ENCODE measurements at regions not wholly inside any gene's neighbourhood (a gene's known extent, or its start where the extent isn't known, plus 50 kb on each side); places are given as distances from the start of the nearest gene placed in this dataset.
"Not testable (repeated sequence)": the region's sequence is repeated elsewhere in the genome, so short reads cannot be mapped to it uniquely, and the experiment has no call there.

- Histone ChIP-seq H3F3A (ENCODE audit: insufficient read depth, low read length, poor library complexity, severe bottlenecking) (no peaks in the 10 kb centered on the region), H3K27ac (ENCODE audit: low read length) (no peak overlapping the region), H2AFZ (ENCODE audit: low read depth, low read length) (no peak overlapping the region), H4K20me1 (ENCODE audit: insufficient read depth) (no peaks in the 10 kb centered on the region), H3K27me3 (ENCODE audit: insufficient read depth, low read depth, low read length) (no peaks in the 10 kb centered on the region), H3K4me2 (ENCODE audit: low read length) (no peak overlapping the region), H3K36me3 (ENCODE audit: insufficient read depth, low read length) (no peaks in the 10 kb centered on the region), H3K9me2 (ENCODE audit: insufficient read depth, low read length) (no peaks in the 10 kb centered on the region), H3K79me2 (replicated peaks; ENCODE audit: insufficient read depth, low read length) (no peaks in the 10 kb centered on the region), H3K4me3 (ENCODE audit: low read length) (no peak overlapping the region), H3K9ac (ENCODE audit: low read length) (no peak overlapping the region), H3K9me3 (ENCODE audit: low read length) (no peaks in the 10 kb centered on the region)
- TF ChIP-seq EP300 (conservative IDR thresholded peaks at IDR 0.05; ENCODE audit: poor library complexity, severe bottlenecking), result no peak
- no peak for TF ChIP-seq MXI1 (conservative IDR thresholded peaks at IDR 0.05; ENCODE audit: poor library complexity, severe bottlenecking)
- no peak for TF ChIP-seq REST (IDR thresholded peaks at IDR 0.05; ENCODE audit: borderline replicate concordance)
- no peak for TF ChIP-seq TAF1 (IDR thresholded peaks at IDR 0.05; ENCODE audit: low read depth)
- TF ChIP-seq CTCF (IDR thresholded peaks at IDR 0.05; ENCODE audit: poor library complexity, severe bottlenecking), result no peak
- no peak for TF ChIP-seq SMC3 (conservative IDR thresholded peaks at IDR 0.05; ENCODE audit: poor library complexity)
- no peak for TF ChIP-seq POLR2AphosphoS5 (IDR thresholded peaks at IDR 0.05)
- TF ChIP-seq RAD21 (conservative IDR thresholded peaks at IDR 0.05), result no peak
- TF ChIP-seq EZH2 (IDR thresholded peaks at IDR 0.05; ENCODE audit: borderline replicate concordance, insufficient read depth, low read length, poor library complexity, severe bottlenecking), result no peak
Observed at GRCh38 chr5:172533399-172534228, 79.3 kb upstream of the SH3PXD2B start.

- no peak overlapping the region for H3K9ac ChIP-seq (ENCODE audit: low read length)
- H3K36me3 ChIP-seq (ENCODE audit: insufficient read depth, low read length), result no peaks in the 10 kb centered on the region
- no peaks in the 10 kb centered on the region for H3K79me2 ChIP-seq (replicated peaks; ENCODE audit: insufficient read depth, low read length)
- H3K4me2 ChIP-seq (ENCODE audit: low read length), result no peak overlapping the region
- no peaks in the 10 kb centered on the region for H4K20me1 ChIP-seq (ENCODE audit: insufficient read depth)
- no peaks in the 10 kb centered on the region for H3K9me2 ChIP-seq (ENCODE audit: insufficient read depth, low read length)
- no peaks in the 10 kb centered on the region for H3K27me3 ChIP-seq (ENCODE audit: insufficient read depth, low read depth, low read length)
- no peak for TF ChIP-seq EZH2 (IDR thresholded peaks at IDR 0.05; ENCODE audit: borderline replicate concordance, insufficient read depth, low read length, poor library complexity, severe bottlenecking)
- no peak for TF ChIP-seq TAF1 (IDR thresholded peaks at IDR 0.05; ENCODE audit: low read depth)
- TF ChIP-seq CTCF (IDR thresholded peaks at IDR 0.05; ENCODE audit: poor library complexity, severe bottlenecking), result no peak
- TF ChIP-seq EP300 (conservative IDR thresholded peaks at IDR 0.05; ENCODE audit: poor library complexity, severe bottlenecking), result no peak
- TF ChIP-seq RAD21 (conservative IDR thresholded peaks at IDR 0.05), result no peak
- no peak for TF ChIP-seq POLR2AphosphoS5 (IDR thresholded peaks at IDR 0.05)
- TF ChIP-seq MXI1 (conservative IDR thresholded peaks at IDR 0.05; ENCODE audit: poor library complexity, severe bottlenecking), result no peak
- no peak for TF ChIP-seq SMC3 (conservative IDR thresholded peaks at IDR 0.05; ENCODE audit: poor library complexity)
- no peak for TF ChIP-seq REST (IDR thresholded peaks at IDR 0.05; ENCODE audit: borderline replicate concordance)
- H2AFZ ChIP-seq (ENCODE audit: low read depth, low read length), result no peak overlapping the region
- no peaks in the 10 kb centered on the region for H3K9me3 ChIP-seq (ENCODE audit: low read length)
- H3K4me3 ChIP-seq (ENCODE audit: low read length), result no peak overlapping the region
- H3F3A ChIP-seq (ENCODE audit: insufficient read depth, low read length, poor library complexity, severe bottlenecking), result no peaks in the 10 kb centered on the region
- H3K27ac ChIP-seq (ENCODE audit: low read length), result no peak overlapping the region
Observed at GRCh38 chr5:172533058-172533398, 78.7 kb upstream of the SH3PXD2B start.

GRCh38 chr5:172532439-172532838 is 78.1 kb upstream of the SH3PXD2B start:
- not testable (repeated sequence) for H3K27me3 ChIP-seq (ENCODE audit: insufficient read depth, low read depth, low read length); H3K9ac ChIP-seq (ENCODE audit: low read length); H4K20me1 ChIP-seq (ENCODE audit: insufficient read depth); H2AFZ ChIP-seq (ENCODE audit: low read depth, low read length); H3K36me3 ChIP-seq (ENCODE audit: insufficient read depth, low read length); H3K4me2 ChIP-seq (ENCODE audit: low read length); H3K9me2 ChIP-seq (ENCODE audit: insufficient read depth, low read length); H3K27ac ChIP-seq (ENCODE audit: low read length); H3K79me2 ChIP-seq (replicated peaks; ENCODE audit: insufficient read depth, low read length); H3F3A ChIP-seq (ENCODE audit: insufficient read depth, low read length, poor library complexity, severe bottlenecking); H3K9me3 ChIP-seq (ENCODE audit: low read length); H3K4me3 ChIP-seq (ENCODE audit: low read length)

Data from neural cell (in vitro differentiated cells).